K562 (cell line): ENCODE measurements at regions not wholly inside any gene's neighbourhood (a gene's known extent, or its start where the extent isn't known, plus 50 kb on each side); places are given as distances from the start of the nearest gene placed in this dataset.

Source experiments
- ILF3 ChIP-seq: fragments of 450-650 bp; IDR thresholded peaks from 2 replicates; pipeline ENCODE4 v1.6.1; 2018; ENCODE audit warnings: antibody characterized with exemption, mild to moderate bottlenecking, moderate library complexity, borderline replicate concordance
- NFRKB ChIP-seq: fragments of 450-650 bp; IDR thresholded peaks from 2 replicates; pipeline ENCODE4 v1.6.1; 2016; ENCODE audit warnings: low read depth
- ZKSCAN3 ChIP-seq: fragments of 250-450 bp; sonication (Bioruptor Pico); IDR thresholded peaks from 2 replicates; pipeline ENCODE4 v1.4.0; 2020
- TF ChIP-seq, protein P1 (sequence below), 2 experiments: fragments of 450-650 bp in 1 of 2; sonication (generic) in 1 of 2; formaldehyde crosslinking in 1 of 2; IDR thresholded peaks; 2 replicates each; pipeline versions ENCODE4 v1.7.1 to v1.9.0; 2016 to 2022; ENCODE audit warnings: inconsistent platforms in 1 of 2, mild to moderate bottlenecking in 1 of 2, missing genetic modification reagents in 1 of 2

DNA sequence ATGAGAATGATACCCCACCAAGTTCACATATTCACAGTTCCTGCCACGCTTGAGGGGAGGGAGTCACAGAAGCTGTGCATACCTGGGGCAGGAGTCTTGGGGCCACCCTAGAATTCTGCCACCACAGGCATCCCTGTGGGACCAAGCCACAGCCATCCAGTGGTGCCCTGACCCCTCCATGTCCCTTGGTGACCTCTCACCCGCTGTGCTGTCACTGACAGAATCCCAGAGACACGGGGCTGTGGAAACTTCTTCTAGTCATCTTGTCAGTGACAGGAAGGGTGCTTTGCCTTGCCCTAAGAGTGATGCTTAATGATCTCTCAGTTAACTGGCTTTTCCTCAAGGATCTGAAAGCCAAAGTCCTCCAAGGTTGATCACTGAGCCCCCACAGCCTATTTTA, 58.4 kb upstream of the UQCRFS1 start (continued):
- TF ChIP-seq, protein P1, sequence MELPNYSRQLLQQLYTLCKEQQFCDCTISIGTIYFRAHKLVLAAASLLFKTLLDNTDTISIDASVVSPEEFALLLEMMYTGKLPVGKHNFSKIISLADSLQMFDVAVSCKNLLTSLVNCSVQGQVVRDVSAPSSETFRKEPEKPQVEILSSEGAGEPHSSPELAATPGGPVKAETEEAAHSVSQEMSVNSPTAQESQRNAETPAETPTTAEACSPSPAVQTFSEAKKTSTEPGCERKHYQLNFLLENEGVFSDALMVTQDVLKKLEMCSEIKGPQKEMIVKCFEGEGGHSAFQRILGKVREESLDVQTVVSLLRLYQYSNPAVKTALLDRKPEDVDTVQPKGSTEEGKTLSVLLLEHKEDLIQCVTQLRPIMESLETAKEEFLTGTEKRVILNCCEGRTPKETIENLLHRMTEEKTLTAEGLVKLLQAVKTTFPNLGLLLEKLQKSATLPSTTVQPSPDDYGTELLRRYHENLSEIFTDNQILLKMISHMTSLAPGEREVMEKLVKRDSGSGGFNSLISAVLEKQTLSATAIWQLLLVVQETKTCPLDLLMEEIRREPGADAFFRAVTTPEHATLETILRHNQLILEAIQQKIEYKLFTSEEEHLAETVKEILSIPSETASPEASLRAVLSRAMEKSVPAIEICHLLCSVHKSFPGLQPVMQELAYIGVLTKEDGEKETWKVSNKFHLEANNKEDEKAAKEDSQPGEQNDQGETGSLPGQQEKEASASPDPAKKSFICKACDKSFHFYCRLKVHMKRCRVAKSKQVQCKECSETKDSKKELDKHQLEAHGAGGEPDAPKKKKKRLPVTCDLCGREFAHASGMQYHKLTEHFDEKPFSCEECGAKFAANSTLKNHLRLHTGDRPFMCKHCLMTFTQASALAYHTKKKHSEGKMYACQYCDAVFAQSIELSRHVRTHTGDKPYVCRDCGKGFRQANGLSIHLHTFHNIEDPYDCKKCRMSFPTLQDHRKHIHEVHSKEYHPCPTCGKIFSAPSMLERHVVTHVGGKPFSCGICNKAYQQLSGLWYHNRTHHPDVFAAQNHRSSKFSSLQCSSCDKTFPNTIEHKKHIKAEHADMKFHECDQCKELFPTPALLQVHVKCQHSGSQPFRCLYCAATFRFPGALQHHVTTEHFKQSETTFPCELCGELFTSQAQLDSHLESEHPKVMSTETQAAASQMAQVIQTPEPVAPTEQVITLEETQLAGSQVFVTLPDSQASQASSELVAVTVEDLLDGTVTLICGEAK (IDR thresholded peaks at IDR 0.05) = no peak
- TF ChIP-seq, protein P1 (CRISPR knock-in tag; IDR thresholded peaks at IDR 0.05) = no peak
- no peak for TF ChIP-seq ZKSCAN3
- TF ChIP-seq ILF3 = no peak
- TF ChIP-seq NFRKB = no peak
